Heart left ventricle (tissue), 16 donors: ENCODE measurements at regions not wholly inside any gene's neighbourhood (a gene's known extent, or its start where the extent isn't known, plus 50 kb on each side); places are given as distances from the start of the nearest gene placed in this dataset.

Experiments
- ATAC-seq, 4 donors: fragments of 200-7000 bp; cut with Tn5 transposase; one replicate each; pipeline ENCODE4 v1.9.1; 2020 to 2022; ENCODE audit warnings: moderate library complexity in 4 of 4, mild to moderate bottlenecking in 3 of 4, moderate number of reproducible peaks in 1 of 4
- DNase-seq, 5 donors: peaks; one replicate each; pipeline ENCODE4 v3.0.0-alpha.2; 2020
- H3K27ac ChIP-seq, 12 donors: fragments of 200-600 bp; sonication (generic) in 4 of 12; one replicate each; pipeline versions ENCODE4 v1.5.0 to v1.8.0; 2016 to 2022; ENCODE audit warnings: mild to moderate bottlenecking in 2 of 12
- H3K27me3 ChIP-seq, 9 donors: fragments of 200-600 bp; sonication (generic) in 2 of 9; one replicate each; pipeline versions ENCODE4 v1.5.1 to v1.8.0; 2016 to 2022; ENCODE audit warnings: mild to moderate bottlenecking in 3 of 9
- H3K36me3 ChIP-seq, 9 donors: fragments of 200-600 bp; sonication (generic) in 2 of 9; one replicate each; pipeline versions ENCODE4 v1.5.0 to v1.8.0; 2018 to 2022; ENCODE audit warnings: mild to moderate bottlenecking in 2 of 9
- H3K4me1 ChIP-seq, 12 donors: fragments of 200-600 bp; sonication (generic) in 4 of 12; one replicate each; pipeline versions ENCODE4 v1.5.0 to v1.8.0; 2016 to 2022; ENCODE audit warnings: mild to moderate bottlenecking in 3 of 12
- H3K4me3 ChIP-seq, 12 donors: fragments of 200-600 bp; sonication (generic) in 4 of 12; one replicate each; pipeline versions ENCODE4 v1.5.0 to v1.8.0; 2017 to 2022; ENCODE audit warnings: mild to moderate bottlenecking in 9 of 12, moderate library complexity in 4 of 12
- H3K9me3 ChIP-seq, 12 donors: fragments of 200-600 bp; sonication (generic) in 4 of 12; one replicate each; pipeline versions ENCODE4 v1.5.0 to v1.8.0; 2016 to 2022; ENCODE audit warnings: mild to moderate bottlenecking in 1 of 12
- POLR2A ChIP-seq, 2 donors: fragments of 450-650 bp; IDR thresholded peaks; one replicate each; pipeline ENCODE4 v1.6.1; 2017; ENCODE audit warnings: antibody characterized with exemption in 2 of 2, mild to moderate bottlenecking in 2 of 2, moderate library complexity in 2 of 2
- WGBS, 4 donors: extraction: QIAGEN DNeasy Blood & Tissue Kit in 2 of 4; methylation state at CpG; one replicate each; pipeline versions ENCODE4 v1.1.5 to v1.1.7; 2013 to 2018; 5-methylcytosine and 5-hydroxymethylcytosine counted together
- intact Hi-C, 10 donors: fragments of 100-400 bp; cut with DNase I; formaldehyde crosslinking; loops; one replicate each; pipeline versions ENCODE4 v1.11.1 to v1.14.2; 2022
- TF ChIP-seq, protein P1 (sequence below), 12 donors: fragments of 200-600 bp; sonication (generic) in 4 of 12; IDR thresholded peaks; one replicate each; pipeline versions ENCODE4 v1.5.0 to v1.8.0; 2018 to 2022; ENCODE audit warnings: antibody characterized with exemption in 12 of 12, mild to moderate bottlenecking in 5 of 12
- donor health status: ischemic (EF 13 %, LVEDD 7.1; RV severe dilation, severe dysfunction).
- donor health status: healthy with polysubstance abuse.
- donor health status: DM: no; HTN: yes; CAD: no.
- donor health status: DM: no; HTN: no; CAD: no.
- donor health status: ischemic (EF 25% LVEDD 6.9; RV normal size, moderate dysfunction).
- donor health status: ischemic (EF 25% LVEDD 5.7; RV mildly dilated, moderate dysfunction).
- donor health status: healthy.
- donor health status: DM: yes; HTN: yes; CAD: no.
- donor health status: ischemic (EF 35%, LVEDD 5.7; RV mildly dilated, moderate dysfunction).
- donor health status: nonischemic (EF 11% LVEDD 7.7; RV severe dilation, severe dysfunction).
- donor health status: DM: yes; HTN: yes; CAD: no.
- donor health status: PGD.
- donor health status: ischemic (EF 29% LVEDD 5.4; RV normal size, mild dysfunction).
- donor health status: nonischemic (EF 23%, LVEDD 6.1; RV moderate dilation, normal function).

DNA sequence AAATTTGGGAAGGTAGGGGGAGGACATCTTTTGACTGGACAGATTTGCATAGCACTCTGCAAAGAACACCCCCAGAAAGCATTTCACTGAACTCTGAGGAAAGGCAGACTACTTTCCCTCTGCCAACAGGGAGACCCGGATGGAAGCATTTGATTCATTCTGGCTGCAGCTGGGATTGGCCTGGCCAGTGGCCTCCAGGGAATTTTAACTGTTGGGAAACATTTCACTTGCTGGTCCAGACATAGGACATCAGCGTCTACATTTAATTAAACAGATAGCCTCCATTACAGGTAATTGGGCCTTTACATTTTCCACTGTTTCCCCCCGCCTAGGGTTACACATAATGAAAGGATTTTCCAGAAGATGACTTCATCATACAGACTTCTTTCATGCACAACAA, 92.8 kb downstream of the MARCHF4 start:
- TF ChIP-seq, protein P1, sequence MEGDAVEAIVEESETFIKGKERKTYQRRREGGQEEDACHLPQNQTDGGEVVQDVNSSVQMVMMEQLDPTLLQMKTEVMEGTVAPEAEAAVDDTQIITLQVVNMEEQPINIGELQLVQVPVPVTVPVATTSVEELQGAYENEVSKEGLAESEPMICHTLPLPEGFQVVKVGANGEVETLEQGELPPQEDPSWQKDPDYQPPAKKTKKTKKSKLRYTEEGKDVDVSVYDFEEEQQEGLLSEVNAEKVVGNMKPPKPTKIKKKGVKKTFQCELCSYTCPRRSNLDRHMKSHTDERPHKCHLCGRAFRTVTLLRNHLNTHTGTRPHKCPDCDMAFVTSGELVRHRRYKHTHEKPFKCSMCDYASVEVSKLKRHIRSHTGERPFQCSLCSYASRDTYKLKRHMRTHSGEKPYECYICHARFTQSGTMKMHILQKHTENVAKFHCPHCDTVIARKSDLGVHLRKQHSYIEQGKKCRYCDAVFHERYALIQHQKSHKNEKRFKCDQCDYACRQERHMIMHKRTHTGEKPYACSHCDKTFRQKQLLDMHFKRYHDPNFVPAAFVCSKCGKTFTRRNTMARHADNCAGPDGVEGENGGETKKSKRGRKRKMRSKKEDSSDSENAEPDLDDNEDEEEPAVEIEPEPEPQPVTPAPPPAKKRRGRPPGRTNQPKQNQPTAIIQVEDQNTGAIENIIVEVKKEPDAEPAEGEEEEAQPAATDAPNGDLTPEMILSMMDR (IDR thresholded peaks at IDR 0.05): no peak
- no peak for TF ChIP-seq POLR2A (IDR thresholded peaks at IDR 0.05)
- peaks cover 0 to 4% (median 0%) of the 10 kb centered on the region in 9 donors for H3K27me3 ChIP-seq
- 43 to 60% (median 54%) methylated on average over 3 of the region's 3 CpGs for WGBS, 4 donors
- ATAC-seq (peak in 2 of 4 donors; percentile 16 to 70), DNase-seq (peak in 2 of 5 donors; percentile 13 to 32)
- no peaks in the 10 kb centered on the region for H3K9me3 ChIP-seq
- no peaks in the 10 kb centered on the region for H3K36me3 ChIP-seq
- peaks cover 0 to 10% (median 0%) of the 10 kb centered on the region in 12 donors for H3K4me1 ChIP-seq
- H3K4me3 ChIP-seq: no peak overlapping the region
- intact Hi-C loops: no loop called here
- no peak overlapping the region for H3K27ac ChIP-seq

DNA sequence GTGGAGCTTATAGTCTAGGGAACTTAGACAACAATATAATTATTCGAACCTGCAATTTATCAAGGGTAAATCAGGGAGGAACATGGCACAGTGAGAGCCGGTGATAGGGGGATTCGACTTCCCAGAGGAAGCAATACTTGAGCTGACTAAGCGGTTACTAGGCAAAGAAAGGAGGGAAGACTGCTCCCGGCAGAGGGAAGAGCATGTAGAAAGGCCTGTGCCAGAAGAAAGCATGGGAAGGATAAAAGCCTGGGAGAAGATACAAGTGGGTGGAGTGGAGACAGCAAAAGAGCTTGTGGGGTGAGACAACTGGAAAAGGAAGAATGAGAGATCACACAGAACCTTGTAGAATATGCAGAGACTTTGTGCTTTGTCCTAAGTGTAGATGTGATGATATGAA, 93.3 kb downstream of the MARCHF4 start:
- peaks cover 0 to 4% (median 0%) of the 10 kb centered on the region in 9 donors for H3K27me3 ChIP-seq
- ATAC-seq (no peak), DNase-seq (no peak)
- H3K9me3 ChIP-seq: no peaks in the 10 kb centered on the region
- no peak overlapping the region for H3K27ac ChIP-seq
- H3K4me3 ChIP-seq: no peak overlapping the region
- intact Hi-C loops: no loop called here
- H3K4me1 ChIP-seq: peaks cover 0 to 10% (median 0%) of the 10 kb centered on the region in 12 donors
- TF ChIP-seq, protein P1 (IDR thresholded peaks at IDR 0.05): no peak
- TF ChIP-seq POLR2A (IDR thresholded peaks at IDR 0.05): no peak
- no peaks in the 10 kb centered on the region for H3K36me3 ChIP-seq
- WGBS, 4 donors: 58 to 63% (median 60%) methylated on average over 5 of the region's 5 CpGs

- DNase-seq (no peak), ATAC-seq (no peak)
- Histone ChIP-seq H3K27me3 (peaks cover 0 to 6% (median 0%) of the 10 kb centered on the region in 9 donors), H3K9me3 (no peaks in the 10 kb centered on the region), H3K4me1 (peaks cover 0 to 10% (median 0%) of the 10 kb centered on the region in 12 donors), H3K4me3 (no peak overlapping the region), H3K27ac (no peak overlapping the region), H3K36me3 (no peaks in the 10 kb centered on the region)
- intact Hi-C loops: no loop called here
- 88 to 100% (median 96%) methylated on average over 2 of the region's 2 CpGs for WGBS, 4 donors
- no peak for TF ChIP-seq POLR2A (IDR thresholded peaks at IDR 0.05)
- TF ChIP-seq, protein P1 (IDR thresholded peaks at IDR 0.05): no peak
Measured at GRCh38 chr2:216275890-216276289, 96.4 kb downstream of the MARCHF4 start.

GRCh38 chr2:216274194-216274840, 98.0 kb downstream of the MARCHF4 start:
- intact Hi-C loops: no loop called here
- peaks cover 0 to 6% (median 0%) of the 10 kb centered on the region in 9 donors for H3K27me3 ChIP-seq

More at GRCh38 chr2:216274194-216274840, 98.0 kb downstream of the MARCHF4 start:
- no peak for ATAC-seq
- Histone ChIP-seq H3K4me1 (peaks cover 0 to 3% (median 0%) of the 10 kb centered on the region in 12 donors), H3K27ac (no peak overlapping the region), H3K9me3 (no peaks in the 10 kb centered on the region), H3K36me3 (no peaks in the 10 kb centered on the region), H3K4me3 (no peak overlapping the region)
- DNase-seq: no peak
- no peak for TF ChIP-seq POLR2A (IDR thresholded peaks at IDR 0.05)
- TF ChIP-seq, protein P1 (IDR thresholded peaks at IDR 0.05): no peak
- WGBS, 4 donors: 59 to 72% (median 67%) methylated on average over 4 of the region's 4 CpGs
